Adrenal gland (tissue), 5 donors: ENCODE measurements at regions not wholly inside any gene's neighbourhood (a gene's known extent, or its start where the extent isn't known, plus 50 kb on each side); places are given as distances from the start of the nearest gene placed in this dataset.

Experiments
- CTCF ChIP-seq, 6 experiments: fragments of 450-650 bp in 4 of 6; fragments of 200-600 bp in 2 of 6; sonication (generic) in 1 of 6; IDR thresholded peaks; 1 replicate in 5 of 6; 2 replicates in 1 of 6; pipeline versions ENCODE4 v1.5.1 to v1.8.0; 2016 to 2021; ENCODE audit warnings: antibody characterized with exemption in 6 of 6, mild to moderate bottlenecking in 2 of 6, moderate library complexity in 1 of 6
- POLR2A ChIP-seq, 2 donors: fragments of 450-650 bp; IDR thresholded peaks; one replicate each; pipeline ENCODE4 v1.6.1; 2017; ENCODE audit warnings: antibody characterized with exemption in 2 of 2, mild to moderate bottlenecking in 2 of 2, moderate library complexity in 1 of 2
- donor health status: DM: no; HTN: no; CAD: no.

GRCh38 chr18:66682855-66683322, 79.0 kb upstream of the CDH19 start:
- TF ChIP-seq CTCF (IDR thresholded peaks at IDR 0.05) = no peak
- TF ChIP-seq POLR2A (IDR thresholded peaks at IDR 0.05) = no peak
